ENCODE measurements at regions not wholly inside any gene's neighbourhood (a gene's known extent, or its start where the extent isn't known, plus 50 kb on each side); places are given as distances from the start of the nearest gene placed in this dataset.

DNA sequence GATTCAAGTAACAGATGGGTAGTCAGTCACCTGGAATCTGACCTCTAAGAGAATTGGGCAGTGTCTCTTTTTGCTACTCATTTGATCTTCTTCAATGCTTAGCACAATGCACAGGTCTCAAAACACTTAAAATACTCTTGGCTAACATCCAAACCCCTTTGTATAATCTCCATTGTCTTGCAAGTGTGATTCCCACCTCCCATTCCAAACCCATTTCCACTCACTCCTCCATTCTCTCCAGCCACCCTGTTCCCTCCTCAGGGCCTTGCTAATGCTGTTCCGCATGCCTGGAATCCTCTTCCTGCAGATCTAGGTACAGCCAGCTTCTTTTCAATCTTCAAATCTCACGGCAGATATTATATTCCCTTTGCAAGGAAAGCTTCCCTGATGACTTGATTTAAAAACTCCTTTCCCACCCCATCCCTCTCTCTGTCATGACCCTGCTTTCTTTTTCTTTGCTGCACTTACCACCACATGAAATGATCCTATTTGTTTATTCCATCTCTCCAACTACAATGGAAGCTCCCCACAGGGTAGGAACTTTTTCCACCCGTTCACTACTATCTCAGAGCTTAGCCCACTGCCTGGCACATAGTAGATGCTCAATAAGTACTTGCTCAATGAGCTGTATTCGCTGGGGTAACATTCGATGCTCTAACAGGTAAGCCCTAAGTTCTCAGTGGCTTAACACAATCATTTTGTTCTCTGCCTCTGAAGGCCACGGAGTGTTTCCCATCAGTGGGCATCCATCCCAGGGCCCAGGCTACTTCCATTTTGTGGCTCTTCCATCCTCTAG lies 121.7 kb downstream of the MN1 start:
- Histone ChIP-seq H3K9me3 (ENCODE audit: control insufficient read depth, low read length) (no peaks in the 10 kb centered on the region), H3K27ac (ENCODE audit: low read depth, low read length, severe bottlenecking) (no peak overlapping the region), H3K4me3 (ENCODE audit: extremely low read depth, insufficient read depth, low read length, poor library complexity, severe bottlenecking) (no peak overlapping the region), H3K36me3 (ENCODE audit: control insufficient read depth, insufficient read depth, low read length) (no peaks in the 10 kb centered on the region), H3K4me1 (ENCODE audit: control insufficient read depth, insufficient read depth, low read length, poor library complexity, severe bottlenecking) (peaks cover 4% of the 10 kb centered on the region)
- WGBS, 2 experiments (ENCODE audit: insufficient coverage in 2 of 2) = 88 to 89% methylated on average over 5 to 6 of the region's 6 CpGs

- H3K4me3 ChIP-seq (ENCODE audit: extremely low read depth, insufficient read depth, low read length, poor library complexity, severe bottlenecking) = no peak overlapping the region
- no peaks in the 10 kb centered on the region for H3K36me3 ChIP-seq (ENCODE audit: control insufficient read depth, insufficient read depth, low read length)
- H3K4me1 ChIP-seq (ENCODE audit: control insufficient read depth, insufficient read depth, low read length, poor library complexity, severe bottlenecking) = peaks cover 5% of the 10 kb centered on the region
- H3K9me3 ChIP-seq (ENCODE audit: control insufficient read depth, low read length) = no peaks in the 10 kb centered on the region
- no peak overlapping the region for H3K27ac ChIP-seq (ENCODE audit: low read depth, low read length, severe bottlenecking)
- 91 to 95% methylated on average over 4 to 6 of the region's 7 CpGs for WGBS, 2 experiments (ENCODE audit: insufficient coverage in 2 of 2)
Observed at GRCh38 chr22:27680636-27681035, 120.9 kb downstream of the MN1 start.

DNA sequence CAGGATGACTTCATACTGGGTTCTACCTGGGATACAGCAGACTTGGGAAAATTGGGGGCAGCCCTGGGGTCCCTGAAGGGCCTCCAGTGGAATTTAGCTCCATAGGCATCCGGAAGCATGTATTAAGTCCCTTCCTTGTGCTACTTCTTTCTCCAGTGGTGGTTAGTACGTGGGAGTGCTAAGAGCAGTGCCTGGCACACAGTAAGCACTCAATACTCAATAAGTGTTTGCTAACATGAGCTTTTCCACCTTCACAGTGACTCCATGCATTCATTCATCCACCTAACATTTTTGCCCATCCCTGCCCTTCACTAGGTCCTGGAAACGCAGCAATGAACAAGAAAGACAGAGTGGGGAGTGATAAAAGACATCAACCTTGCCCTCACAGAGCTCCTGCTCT lies 120.5 kb downstream of the MN1 start:
- Histone ChIP-seq H3K9me3 (ENCODE audit: control insufficient read depth, low read length) (no peaks in the 10 kb centered on the region), H3K4me3 (ENCODE audit: extremely low read depth, insufficient read depth, low read length, poor library complexity, severe bottlenecking) (no peak overlapping the region), H3K27ac (ENCODE audit: low read depth, low read length, severe bottlenecking) (no peak overlapping the region), H3K36me3 (ENCODE audit: control insufficient read depth, insufficient read depth, low read length) (no peaks in the 10 kb centered on the region), H3K4me1 (ENCODE audit: control insufficient read depth, insufficient read depth, low read length, poor library complexity, severe bottlenecking) (peaks cover 5% of the 10 kb centered on the region)
- WGBS, 2 experiments (ENCODE audit: insufficient coverage in 2 of 2) = 60 to 93% methylated on average over 1 to 3 of the region's 3 CpGs

DNA sequence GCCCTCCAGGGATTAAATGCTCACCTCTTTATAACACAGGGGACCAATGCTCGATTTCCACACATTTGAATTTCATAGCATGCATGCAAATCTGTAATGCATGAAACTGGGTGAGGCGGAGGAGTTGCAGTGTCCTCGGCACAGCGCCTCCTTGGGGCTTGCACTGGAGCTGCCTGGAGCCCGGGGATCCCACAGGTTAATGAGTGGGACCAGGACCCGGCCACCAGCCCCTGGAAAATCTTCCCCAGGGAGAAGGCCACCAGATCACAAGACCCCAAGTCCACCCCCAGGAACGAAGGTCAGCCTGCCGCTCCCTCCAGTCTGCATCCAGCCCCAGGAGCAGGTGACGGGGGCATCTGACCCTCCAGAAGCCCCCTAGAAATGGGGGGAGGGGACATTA lies 119.1 kb downstream of the MN1 start:
- H3K27ac ChIP-seq (ENCODE audit: low read depth, low read length, severe bottlenecking) = no peak overlapping the region
- no peaks in the 10 kb centered on the region for H3K9me3 ChIP-seq (ENCODE audit: control insufficient read depth, low read length)
- no peak overlapping the region for H3K4me3 ChIP-seq (ENCODE audit: extremely low read depth, insufficient read depth, low read length, poor library complexity, severe bottlenecking)
- no peaks in the 10 kb centered on the region for H3K36me3 ChIP-seq (ENCODE audit: control insufficient read depth, insufficient read depth, low read length)
- WGBS, 2 experiments (ENCODE audit: insufficient coverage in 2 of 2) = 78 to 86% methylated on average over 6 of the region's 9 CpGs
- peaks cover 13% of the 10 kb centered on the region for H3K4me1 ChIP-seq (ENCODE audit: control insufficient read depth, insufficient read depth, low read length, poor library complexity, severe bottlenecking)

- Histone ChIP-seq H3K36me3 (ENCODE audit: control insufficient read depth, insufficient read depth, low read length) (no peaks in the 10 kb centered on the region), H3K27ac (ENCODE audit: low read depth, low read length, severe bottlenecking) (no peak overlapping the region), H3K4me3 (ENCODE audit: extremely low read depth, insufficient read depth, low read length, poor library complexity, severe bottlenecking) (no peak overlapping the region), H3K4me1 (ENCODE audit: control insufficient read depth, insufficient read depth, low read length, poor library complexity, severe bottlenecking) (peaks cover 13% of the 10 kb centered on the region), H3K9me3 (ENCODE audit: control insufficient read depth, low read length) (peaks cover 13% of the 10 kb centered on the region)
- 92 to 98% methylated on average over 5 to 8 of the region's 9 CpGs for WGBS, 2 experiments (ENCODE audit: insufficient coverage in 2 of 2)
Observed at GRCh38 chr22:27684901-27685300, 116.7 kb downstream of the MN1 start.

- WGBS, 2 experiments (ENCODE audit: insufficient coverage in 2 of 2) = 93 to 94% methylated on average over 2 to 5 of the region's 5 CpGs
- no peaks in the 10 kb centered on the region for H3K36me3 ChIP-seq (ENCODE audit: control insufficient read depth, insufficient read depth, low read length)
- no peak overlapping the region for H3K27ac ChIP-seq (ENCODE audit: low read depth, low read length, severe bottlenecking)
- H3K4me1 ChIP-seq (ENCODE audit: control insufficient read depth, insufficient read depth, low read length, poor library complexity, severe bottlenecking) = peaks cover 13% of the 10 kb centered on the region
- peaks cover 13% of the 10 kb centered on the region for H3K9me3 ChIP-seq (ENCODE audit: control insufficient read depth, low read length)
- H3K4me3 ChIP-seq (ENCODE audit: extremely low read depth, insufficient read depth, low read length, poor library complexity, severe bottlenecking) = no peak overlapping the region
Observed at GRCh38 chr22:27685515-27685914, 116.0 kb downstream of the MN1 start.

- Histone ChIP-seq H3K36me3 (ENCODE audit: control insufficient read depth, insufficient read depth, low read length) (no peaks in the 10 kb centered on the region), H3K27ac (ENCODE audit: low read depth, low read length, severe bottlenecking) (peak overlapping the region; percentile 52), H3K4me3 (ENCODE audit: extremely low read depth, insufficient read depth, low read length, poor library complexity, severe bottlenecking) (no peak overlapping the region), H3K4me1 (ENCODE audit: control insufficient read depth, insufficient read depth, low read length, poor library complexity, severe bottlenecking) (peaks cover 13% of the 10 kb centered on the region), H3K9me3 (ENCODE audit: control insufficient read depth, low read length) (peaks cover 13% of the 10 kb centered on the region)
- 89 to 100% methylated on average over 1 of the region's 1 CpG for WGBS, 2 experiments (ENCODE audit: insufficient coverage in 2 of 2)
Observed at GRCh38 chr22:27685970-27686369, 115.6 kb downstream of the MN1 start.

DNA sequence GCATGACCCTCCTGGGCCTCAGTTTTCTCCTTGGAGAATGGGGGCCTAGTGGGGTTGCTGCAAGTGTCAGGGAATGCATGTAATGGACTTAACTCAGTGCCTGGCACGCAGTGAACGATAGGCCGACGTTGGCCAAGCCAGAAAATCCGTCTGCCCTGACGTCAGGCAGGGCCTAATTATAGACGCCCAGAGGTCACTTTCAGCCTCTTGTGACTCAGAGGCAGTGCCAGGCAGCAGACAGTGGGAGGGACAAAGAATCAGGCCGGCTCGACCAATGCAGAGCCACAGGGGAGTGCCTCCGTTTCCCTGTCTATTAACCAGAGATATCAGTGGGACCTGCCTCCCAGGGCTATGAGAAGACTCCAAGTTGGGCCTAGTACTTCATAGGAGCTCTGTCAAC lies 115.0 kb downstream of the MN1 start:
- Histone ChIP-seq H3K9me3 (ENCODE audit: control insufficient read depth, low read length) (peaks cover 13% of the 10 kb centered on the region), H3K4me3 (ENCODE audit: extremely low read depth, insufficient read depth, low read length, poor library complexity, severe bottlenecking) (no peak overlapping the region), H3K4me1 (ENCODE audit: control insufficient read depth, insufficient read depth, low read length, poor library complexity, severe bottlenecking) (peaks cover 13% of the 10 kb centered on the region), H3K27ac (ENCODE audit: low read depth, low read length, severe bottlenecking) (peak overlapping the region; percentile 52), H3K36me3 (ENCODE audit: control insufficient read depth, insufficient read depth, low read length) (no peaks in the 10 kb centered on the region)
- WGBS, 2 experiments (ENCODE audit: insufficient coverage in 2 of 2) = 69 to 83% methylated on average over 8 to 9 of the region's 10 CpGs

DNA sequence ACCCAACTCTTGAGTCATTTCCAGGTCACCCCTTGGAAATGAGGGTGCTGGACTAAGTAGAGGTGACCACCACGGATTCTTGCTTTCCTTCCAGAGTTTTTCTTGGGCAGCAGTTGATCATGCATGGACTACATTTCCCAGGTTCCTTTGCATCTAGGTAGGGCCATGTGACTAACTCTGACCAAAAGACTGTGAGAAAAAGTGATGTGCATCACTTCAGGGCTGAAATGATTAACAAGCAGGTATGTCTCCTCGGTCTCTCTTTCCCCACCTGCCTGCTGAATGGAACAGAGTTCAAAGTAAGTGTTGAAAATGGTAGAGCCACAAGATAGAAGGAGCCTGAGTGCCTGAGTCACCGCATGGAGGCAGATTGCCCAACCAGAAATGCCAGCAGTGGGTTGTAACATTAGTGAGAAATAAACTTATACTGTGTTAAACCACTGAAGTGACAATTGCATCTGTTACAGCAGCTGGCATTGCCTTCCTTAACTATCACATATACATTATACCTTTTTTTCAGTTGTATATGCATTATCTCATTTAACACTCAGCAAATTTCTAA lies 113.5 kb downstream of the MN1 start:
- 87 to 100% methylated on average over 2 of the region's 3 CpGs for whole genome bisulfite sequencing, 2 experiments (ENCODE audit: insufficient coverage in 2 of 2)
- Histone ChIP-seq H3K4me3 (ENCODE audit: extremely low read depth, insufficient read depth, low read length, poor library complexity, severe bottlenecking) (no peak overlapping the region), H3K9me3 (ENCODE audit: control insufficient read depth, low read length) (peaks cover 13% of the 10 kb centered on the region), H3K27ac (ENCODE audit: low read depth, low read length, severe bottlenecking) (no peak overlapping the region), H3K36me3 (ENCODE audit: control insufficient read depth, insufficient read depth, low read length) (no peaks in the 10 kb centered on the region), H3K4me1 (ENCODE audit: control insufficient read depth, insufficient read depth, low read length, poor library complexity, severe bottlenecking) (peaks cover 13% of the 10 kb centered on the region)

GRCh38 chr22:27689664-27690063 lies 111.9 kb downstream of the MN1 start:
- no peak overlapping the region for H3K4me3 ChIP-seq (ENCODE audit: extremely low read depth, insufficient read depth, low read length, poor library complexity, severe bottlenecking)
- no peak overlapping the region for H3K27ac ChIP-seq (ENCODE audit: low read depth, low read length, severe bottlenecking)
- WGBS, 2 experiments (ENCODE audit: insufficient coverage in 2 of 2) = no CpG with 5 or more reads among the region's 1 CpG
- peaks cover 11% of the 10 kb centered on the region for H3K4me1 ChIP-seq (ENCODE audit: control insufficient read depth, insufficient read depth, low read length, poor library complexity, severe bottlenecking)
- H3K9me3 ChIP-seq (ENCODE audit: control insufficient read depth, low read length) = peaks cover 13% of the 10 kb centered on the region
- H3K36me3 ChIP-seq (ENCODE audit: control insufficient read depth, insufficient read depth, low read length) = no peaks in the 10 kb centered on the region

DNA sequence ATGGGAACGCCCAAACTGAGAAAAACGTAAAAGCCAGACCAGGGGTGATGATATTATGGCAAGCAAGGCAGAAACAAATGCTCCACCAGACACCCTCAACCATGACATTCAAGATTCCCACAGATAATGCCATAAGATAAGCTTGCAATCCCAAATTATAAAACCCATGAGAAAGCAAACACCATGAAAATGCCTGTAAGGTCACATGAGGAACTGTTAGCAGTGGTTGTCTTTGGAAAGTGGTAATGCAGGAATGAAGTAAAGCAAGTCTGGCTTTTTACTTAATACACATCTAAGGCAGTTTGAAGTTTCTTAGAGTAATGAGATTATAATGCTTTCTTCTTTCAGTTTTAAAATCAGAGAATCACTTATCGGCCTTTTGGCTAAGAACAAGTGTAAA lies 111.0 kb downstream of the MN1 start:
- no peaks in the 10 kb centered on the region for H3K36me3 ChIP-seq (ENCODE audit: control insufficient read depth, insufficient read depth, low read length)
- no peak overlapping the region for H3K27ac ChIP-seq (ENCODE audit: low read depth, low read length, severe bottlenecking)
- peaks cover 8% of the 10 kb centered on the region for H3K4me1 ChIP-seq (ENCODE audit: control insufficient read depth, insufficient read depth, low read length, poor library complexity, severe bottlenecking)
- no peak overlapping the region for H3K4me3 ChIP-seq (ENCODE audit: extremely low read depth, insufficient read depth, low read length, poor library complexity, severe bottlenecking)
- H3K9me3 ChIP-seq (ENCODE audit: control insufficient read depth, low read length) = peaks cover 13% of the 10 kb centered on the region
- WGBS, 2 experiments (ENCODE audit: insufficient coverage in 2 of 2) = 67 to 80% methylated on average over 1 to 2 of the region's 3 CpGs
